Mucosa of stomach (tissue), 1 donor: ENCODE measurements at regions not wholly inside any gene's neighbourhood (a gene's known extent, or its start where the extent isn't known, plus 50 kb on each side); places are given as distances from the start of the nearest gene placed in this dataset.

Source experiments
- H3K27me3 ChIP-seq: one replicate; pipeline ENCODE4 v1.7.0; 2013; ENCODE audit warnings: mild to moderate bottlenecking, low read length; ENCODE audit not compliant: control insufficient read depth, insufficient read depth
- H3K36me3 ChIP-seq: one replicate; pipeline ENCODE4 v1.7.0; 2013; ENCODE audit warnings: low read length; ENCODE audit not compliant: control insufficient read depth, insufficient read depth
- H3K4me1 ChIP-seq: one replicate; pipeline ENCODE4 v1.7.0; 2013; ENCODE audit warnings: mild to moderate bottlenecking, low read length; ENCODE audit not compliant: control insufficient read depth, insufficient read depth
- H3K4me3 ChIP-seq: one replicate; pipeline ENCODE4 v1.7.0; 2013; ENCODE audit warnings: low read length
- H3K9ac ChIP-seq: one replicate; pipeline ENCODE4 v1.7.0; 2013; ENCODE audit warnings: mild to moderate bottlenecking, low read length, moderate library complexity
- H3K9me3 ChIP-seq: one replicate; pipeline ENCODE4 v1.7.0; 2013; ENCODE audit warnings: mild to moderate bottlenecking, low read length, moderate library complexity; ENCODE audit not compliant: control insufficient read depth
- donor health status: Pancreatic carcinoma.

- Histone ChIP-seq H3K9ac (no peak overlapping the region), H3K4me3 (no peak overlapping the region), H3K4me1 (no peaks in the 10 kb centered on the region), H3K36me3 (no peaks in the 10 kb centered on the region), H3K27me3 (no peaks in the 10 kb centered on the region), H3K9me3 (no peaks in the 10 kb centered on the region)
Measured at GRCh38 chr5:67390935-67391334, 194.3 kb upstream of the CD180 start.

GRCh38 chr5:67383451-67383850, 186.9 kb upstream of the CD180 start:
- Histone ChIP-seq H3K9ac (no peak overlapping the region), H3K4me3 (no peak overlapping the region), H3K36me3 (no peaks in the 10 kb centered on the region), H3K9me3 (no peaks in the 10 kb centered on the region), H3K4me1 (no peaks in the 10 kb centered on the region), H3K27me3 (peaks cover 3% of the 10 kb centered on the region)

- Histone ChIP-seq H3K36me3 (no peaks in the 10 kb centered on the region), H3K4me1 (no peaks in the 10 kb centered on the region), H3K9me3 (no peaks in the 10 kb centered on the region), H3K4me3 (no peak overlapping the region), H3K9ac (no peak overlapping the region), H3K27me3 (peaks cover 3% of the 10 kb centered on the region)
Measured at GRCh38 chr5:67381236-67381880, 184.8 kb upstream of the CD180 start.

GRCh38 chr5:67380431-67380830, 183.8 kb upstream of the CD180 start:
- Histone ChIP-seq H3K9me3 (no peaks in the 10 kb centered on the region), H3K4me1 (no peaks in the 10 kb centered on the region), H3K9ac (no peak overlapping the region), H3K36me3 (no peaks in the 10 kb centered on the region), H3K4me3 (no peak overlapping the region), H3K27me3 (peaks cover 3% of the 10 kb centered on the region)

- no peak overlapping the region for H3K9ac ChIP-seq
- H3K4me3 ChIP-seq = no peak overlapping the region
- no peaks in the 10 kb centered on the region for H3K4me1 ChIP-seq
- H3K9me3 ChIP-seq = no peaks in the 10 kb centered on the region
- H3K36me3 ChIP-seq = no peaks in the 10 kb centered on the region
- peaks cover 3% of the 10 kb centered on the region for H3K27me3 ChIP-seq
Measured at GRCh38 chr5:67379753-67380152, 183.2 kb upstream of the CD180 start.

- Histone ChIP-seq H3K27me3 (peaks cover 3% of the 10 kb centered on the region), H3K9me3 (no peaks in the 10 kb centered on the region), H3K4me1 (no peaks in the 10 kb centered on the region)
Measured at GRCh38 chr5:67378256-67378655, 181.7 kb upstream of the CD180 start.

GRCh38 chr5:67377631-67378030, 181.0 kb upstream of the CD180 start:
- H3K36me3 ChIP-seq = no peaks in the 10 kb centered on the region
- H3K9me3 ChIP-seq = no peaks in the 10 kb centered on the region
- no peak overlapping the region for H3K9ac ChIP-seq
- peaks cover 3% of the 10 kb centered on the region for H3K27me3 ChIP-seq
- no peaks in the 10 kb centered on the region for H3K4me1 ChIP-seq
- H3K4me3 ChIP-seq = no peak overlapping the region

More at GRCh38 chr5:67378256-67378655, 181.7 kb upstream of the CD180 start:
- Histone ChIP-seq H3K4me3 (no peak overlapping the region), H3K9ac (no peak overlapping the region), H3K36me3 (no peaks in the 10 kb centered on the region)

GRCh38 chr5:67375606-67376005, 179.0 kb upstream of the CD180 start:
- no peaks in the 10 kb centered on the region for H3K27me3 ChIP-seq
- H3K9me3 ChIP-seq = no peaks in the 10 kb centered on the region
- no peaks in the 10 kb centered on the region for H3K4me1 ChIP-seq
- no peak overlapping the region for H3K9ac ChIP-seq
- no peak overlapping the region for H3K4me3 ChIP-seq
- no peaks in the 10 kb centered on the region for H3K36me3 ChIP-seq

GRCh38 chr5:67374378-67374777, 177.8 kb upstream of the CD180 start:
- Histone ChIP-seq H3K27me3 (no peaks in the 10 kb centered on the region), H3K36me3 (no peaks in the 10 kb centered on the region), H3K4me3 (no peak overlapping the region)

GRCh38 chr5:67373518-67373917, 176.9 kb upstream of the CD180 start:
- Histone ChIP-seq H3K4me1 (no peaks in the 10 kb centered on the region), H3K4me3 (no peak overlapping the region), H3K36me3 (no peaks in the 10 kb centered on the region), H3K9me3 (no peaks in the 10 kb centered on the region), H3K9ac (no peak overlapping the region), H3K27me3 (no peaks in the 10 kb centered on the region)

More at GRCh38 chr5:67374378-67374777, 177.8 kb upstream of the CD180 start:
- Histone ChIP-seq H3K9me3 (no peaks in the 10 kb centered on the region), H3K9ac (no peak overlapping the region), H3K4me1 (no peaks in the 10 kb centered on the region)

- Histone ChIP-seq H3K27me3 (no peaks in the 10 kb centered on the region), H3K9me3 (no peaks in the 10 kb centered on the region), H3K9ac (no peak overlapping the region), H3K4me1 (no peaks in the 10 kb centered on the region), H3K4me3 (no peak overlapping the region), H3K36me3 (no peaks in the 10 kb centered on the region)
Measured at GRCh38 chr5:67372887-67373286, 176.3 kb upstream of the CD180 start.

- Histone ChIP-seq H3K36me3 (no peaks in the 10 kb centered on the region), H3K4me1 (no peaks in the 10 kb centered on the region), H3K27me3 (no peaks in the 10 kb centered on the region), H3K4me3 (no peak overlapping the region), H3K9me3 (no peaks in the 10 kb centered on the region), H3K9ac (no peak overlapping the region)
Measured at GRCh38 chr5:67371924-67372323, 175.3 kb upstream of the CD180 start.
